ENCODE measurements at regions not wholly inside any gene's neighbourhood (a gene's known extent, or its start where the extent isn't known, plus 50 kb on each side); places are given as distances from the start of the nearest gene placed in this dataset.

DNA sequence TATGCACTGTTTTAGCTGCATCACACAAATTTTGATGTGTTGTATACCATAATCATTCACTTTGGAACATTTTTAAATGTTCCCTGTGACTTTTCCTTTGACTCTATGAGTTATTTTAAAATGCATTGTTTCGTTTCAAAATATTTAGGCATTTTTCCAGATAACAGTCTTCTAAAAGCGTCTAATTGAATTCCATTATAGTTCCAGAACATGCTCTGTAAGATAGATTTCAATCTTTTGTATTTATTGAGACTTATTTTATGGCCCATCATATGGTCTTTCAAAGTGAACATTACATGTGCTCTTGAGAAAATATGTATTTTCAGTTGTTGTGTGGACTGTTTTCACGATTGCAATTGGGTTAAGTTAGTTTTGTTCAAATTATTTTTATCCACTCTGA is 98.7 kb upstream of the ARHGAP5 start:
- ChIA-PET CTCF (ENCODE audit: partially characterized antibody) (no interaction called here), POLR2A (ENCODE audit: partially characterized antibody) (interaction anchor here (1.0 kb wide), 1 partner anchor 33 kb away, joined by 3 read pairs; no protein-coding TSS in a partner anchor)
- Histone ChIP-seq H3K27me3 (replicated peaks in 1 of 4; ENCODE audit: control insufficient read depth in 3 of 4, extremely low read depth in 1 of 4, insufficient read depth in 3 of 4, low read length in 3 of 4) (no peaks in the 10 kb centered on the region), H3K18ac (ENCODE audit: extremely low read depth, low read length) (no peak overlapping the region), H2AK5ac (ENCODE audit: low read depth, low read length) (no peak overlapping the region), H2BK20ac (ENCODE audit: low read length) (no peak overlapping the region), H4K8ac (ENCODE audit: extremely low read depth, insufficient read depth, low read length) (no peak overlapping the region), H2AFZ (ENCODE audit: low read length) (no peak overlapping the region), H2BK120ac (replicated peaks; ENCODE audit: low read depth, low read length) (no peak overlapping the region), H3K9me3 (ENCODE audit: insufficient read depth in 2 of 2, low read depth in 1 of 2, low read length in 1 of 2) (no peaks in the 10 kb centered on the region; a peak in 1 of 4 replicates), H3K23me2 (ENCODE audit: low read depth, low read length) (no peaks in the 10 kb centered on the region), H3K23ac (ENCODE audit: insufficient read length) (no peak overlapping the region), H3K4me1 (replicated peaks in 1 of 4; ENCODE audit: control insufficient read depth in 3 of 4, insufficient read depth in 4 of 4, low read length in 3 of 4) (no peaks in the 10 kb centered on the region), H3K79me1 (ENCODE audit: low read depth, low read length) (no peaks in the 10 kb centered on the region), H3K4me3 (ENCODE audit: extremely low read depth in 1 of 4, insufficient read depth in 2 of 4, low read depth in 3 of 4, low read length in 4 of 4) (no peak overlapping the region), H3K36me3 (ENCODE audit: control insufficient read depth in 2 of 4, insufficient read depth in 4 of 4, low read length in 3 of 4) (no peaks in the 10 kb centered on the region), H2BK15ac (ENCODE audit: low read length) (no peak overlapping the region), H3K9ac (replicated peaks in 1 of 4; ENCODE audit: extremely low read depth in 1 of 4, low read depth in 3 of 4, low read length in 3 of 4) (no peak overlapping the region), H4K91ac (replicated peaks; ENCODE audit: insufficient read length, low read length) (no peak overlapping the region), H3K56ac (replicated peaks; ENCODE audit: insufficient read length, low read depth, low read length) (no peak overlapping the region), H3K4ac (replicated peaks; ENCODE audit: insufficient read length, low read depth, low read length) (no peak overlapping the region), H3K4me2 (ENCODE audit: insufficient read depth in 1 of 2, low read depth in 2 of 2, low read length in 2 of 2) (no peak overlapping the region), H3K14ac (ENCODE audit: insufficient read length) (no peak overlapping the region), H2BK12ac (ENCODE audit: low read depth, low read length) (no peak overlapping the region), H3K27ac (ENCODE audit: low read depth, low read length) (no peak overlapping the region), H3K79me2 (ENCODE audit: control insufficient read depth in 1 of 2, insufficient read depth in 2 of 2, low read length in 2 of 2) (no peaks in the 10 kb centered on the region), H2BK5ac (ENCODE audit: low read depth, low read length) (no peak overlapping the region), H4K5ac (ENCODE audit: insufficient read length, low read depth, low read length) (no peak overlapping the region), H4K20me1 (replicated peaks in 1 of 2; ENCODE audit: control insufficient read depth in 1 of 2, insufficient read depth in 2 of 2, low read length in 2 of 2) (no peaks in the 10 kb centered on the region)
- DNase-seq (ENCODE audit: low read depth in 1 of 2, low spot score in 2 of 2) (no peak), FAIRE-seq (no peak)
- no peak for TF ChIP-seq SP4 (IDR thresholded peaks at IDR 0.05; ENCODE audit: low read length)
- TF ChIP-seq FOSL1 (IDR thresholded peaks at IDR 0.05; ENCODE audit: insufficient read depth, low read depth, low read length): no peak
- TF ChIP-seq SUZ12 (IDR thresholded peaks at IDR 0.05; ENCODE audit: low read length): no peak
- TF ChIP-seq MAX (IDR thresholded peaks at IDR 0.05): no peak
- TF ChIP-seq CHD2 (IDR thresholded peaks at IDR 0.05; ENCODE audit: low read length): no peak
- no peak for TF ChIP-seq CHD1 (IDR thresholded peaks at IDR 0.05; ENCODE audit: low read depth, low read length)
- no peak for TF ChIP-seq ASH2L (IDR thresholded peaks at IDR 0.05; ENCODE audit: low read length)
- no peak for TF ChIP-seq TBP (IDR thresholded peaks at IDR 0.05; ENCODE audit: low read depth, low read length)
- WGBS, 2 experiments (ENCODE audit: extremely low coverage in 1 of 2, insufficient coverage in 1 of 2, insufficient read length in 1 of 2, insufficient replicate concordance in 2 of 2, low coverage in 1 of 2, low lambda C conversion rate in 2 of 2, missing lambda C conversion rate in 1 of 2): 73% methylated on average over 3 of the region's 3 CpGs; no CpG with 5 or more reads in 1 of the 2 experiments

All from H1 (cell line).